Stimulated activated CD4-positive, alpha-beta T cell treated with anti-CD3 and anti-CD28 coated beads, Interleukin-15, amount 100 ng/mL, for 1 hour (primary cell): ENCODE measurements at regions not wholly inside any gene's neighbourhood (a gene's known extent, or its start where the extent isn't known, plus 50 kb on each side); places are given as distances from the start of the nearest gene placed in this dataset.
"Not testable (repeated sequence)": the region's sequence is repeated elsewhere in the genome, so short reads cannot be mapped to it uniquely, and the experiment has no call there.

Source experiments
- DNase-seq, 2 donors: peaks; one replicate each; pipeline ENCODE4 v3.0.0-alpha.2; 2020; ENCODE audit warnings: low read depth in 1 of 2, low spot score in 1 of 2

DNA sequence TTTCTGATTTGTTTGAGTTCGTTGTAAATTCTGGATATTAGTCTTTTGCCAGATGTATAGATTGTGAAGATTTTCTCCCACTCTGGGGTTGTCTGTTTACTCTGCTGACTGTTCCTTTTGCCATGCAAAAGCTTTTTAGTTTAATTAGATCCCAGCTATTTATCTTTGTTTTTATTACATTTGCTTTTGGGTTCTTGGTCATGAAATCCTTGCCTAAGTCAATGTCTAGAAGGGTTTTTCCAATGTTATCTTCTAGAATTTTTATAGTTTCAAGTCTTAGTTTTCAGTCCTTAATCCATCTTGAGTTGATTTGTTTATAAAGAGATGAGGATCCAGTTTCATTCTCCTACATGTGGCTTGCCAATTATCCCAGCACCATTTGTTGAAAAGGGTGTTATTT, 68.7 kb upstream of the ZPLD1 start:
- not testable (repeated sequence) for DNase-seq

DNA sequence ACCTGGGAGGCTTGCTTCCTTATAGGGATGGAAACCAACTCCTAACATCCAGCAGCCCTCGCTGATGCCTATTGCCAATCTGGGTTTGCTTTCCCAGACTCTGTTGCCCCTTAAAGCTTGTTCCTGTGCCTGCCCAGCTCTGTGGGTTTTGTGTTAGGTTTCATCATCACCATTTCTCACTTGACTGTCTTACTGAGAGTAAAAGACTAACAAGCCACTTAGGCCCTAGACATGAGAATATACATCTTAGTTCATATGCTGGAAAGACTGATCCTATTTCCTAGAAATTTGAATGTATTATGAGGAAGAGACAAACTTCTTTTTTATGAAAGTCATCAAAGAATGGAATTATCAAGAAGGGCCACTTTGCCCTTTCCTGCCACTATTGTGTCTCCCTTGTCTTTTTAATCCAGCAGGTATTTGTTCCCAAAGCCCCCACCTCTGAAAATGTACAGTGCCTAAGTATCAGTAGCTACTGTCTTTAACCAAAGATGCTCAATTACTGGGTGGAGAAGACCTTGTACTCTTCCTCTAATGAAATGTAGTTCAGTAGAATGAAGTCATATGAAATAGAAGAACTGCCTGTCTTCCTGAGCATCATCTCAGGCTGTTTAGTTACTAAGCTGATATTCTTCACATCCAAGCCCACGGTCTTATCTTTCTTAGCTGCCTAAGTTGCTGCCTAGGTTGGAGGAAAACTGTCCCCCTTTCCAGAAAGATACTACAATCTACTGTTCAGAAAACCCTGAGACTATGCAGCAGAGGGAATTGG, 59.8 kb upstream of the ZPLD1 start:
- no peak for DNase-seq

DNA sequence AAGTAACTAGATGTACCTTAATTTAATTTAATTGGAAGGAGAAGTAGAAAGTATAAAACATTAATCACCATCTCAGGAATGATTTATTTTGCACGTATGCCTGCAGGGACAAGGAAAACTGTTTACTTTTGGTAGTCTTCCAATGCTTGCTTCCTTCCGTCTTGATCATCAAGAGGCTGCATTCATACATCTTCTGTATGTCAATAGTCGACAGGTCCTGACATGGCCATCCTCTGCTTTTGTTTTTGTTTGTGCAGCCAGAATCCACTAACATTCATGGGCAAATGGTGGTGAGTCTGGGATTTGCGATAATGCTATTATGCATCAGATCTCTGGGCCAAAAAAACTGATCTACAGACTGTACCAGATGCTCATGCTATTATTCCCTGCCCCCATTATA, 56.6 kb upstream of the ZPLD1 start:
- no peak for DNase-seq

DNA sequence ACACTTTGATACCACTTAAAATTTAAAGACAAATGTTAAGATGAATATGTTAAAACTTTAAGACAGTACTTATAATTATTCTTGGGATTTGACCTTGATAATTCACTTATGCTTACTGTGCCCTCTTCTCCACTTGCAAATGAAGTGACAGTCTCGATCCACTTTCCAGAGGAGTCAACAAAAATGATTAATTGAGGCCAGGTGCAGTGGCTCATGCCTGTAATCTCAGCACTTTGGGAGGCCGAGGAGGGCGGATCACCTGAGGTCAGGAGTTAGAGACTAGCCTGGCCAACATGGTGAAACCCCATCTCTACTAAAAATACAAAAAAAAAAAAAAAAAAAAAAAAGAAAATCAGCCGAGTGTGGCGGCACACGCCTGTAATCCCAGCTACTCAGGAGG, 52.6 kb upstream of the ZPLD1 start:
- DNase-seq, result not testable (repeated sequence)
